ENCODE measurements at regions not wholly inside any gene's neighbourhood (a gene's known extent, or its start where the extent isn't known, plus 50 kb on each side); places are given as distances from the start of the nearest gene placed in this dataset.
"Not testable (repeated sequence)": the region's sequence is repeated elsewhere in the genome, so short reads cannot be mapped to it uniquely, and the experiment has no call there.

DNA sequence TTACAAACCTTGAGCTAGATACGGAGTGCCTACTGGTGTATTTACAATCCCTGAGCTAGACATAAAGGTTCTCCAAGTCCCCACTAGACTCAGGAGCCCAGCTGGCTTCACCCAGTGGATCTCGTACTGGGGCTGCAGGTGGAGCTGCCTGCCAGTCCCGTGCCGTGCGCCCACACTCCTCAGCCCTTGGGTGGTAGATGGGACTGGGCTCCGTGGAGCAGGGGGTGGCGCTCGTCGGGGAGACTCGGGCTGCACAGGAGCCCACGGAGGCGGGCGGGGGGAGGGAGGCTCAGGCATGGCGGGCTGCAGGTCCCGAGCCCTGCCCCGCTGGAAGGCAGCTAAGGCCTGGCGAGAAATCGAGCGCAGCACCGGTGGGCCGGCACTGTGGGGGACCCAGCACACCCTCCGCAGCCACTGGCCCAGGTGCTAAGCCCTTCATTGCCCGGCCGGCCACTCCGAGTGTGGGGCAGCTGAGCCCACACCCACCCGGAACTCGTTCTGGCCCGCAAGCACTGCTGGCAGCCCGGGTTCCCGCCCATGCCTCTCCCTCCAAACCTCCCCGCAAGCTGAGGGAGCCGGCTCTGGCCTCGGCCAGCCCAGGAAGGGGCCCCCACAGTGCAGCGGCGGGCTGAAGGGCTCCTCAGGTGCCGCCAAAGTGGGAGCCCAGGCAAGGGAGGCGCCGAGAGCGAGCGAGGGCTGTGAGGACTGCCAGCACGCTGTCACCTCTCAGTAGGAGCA lies 164.2 kb upstream of the TEX13C start:
- TF ChIP-seq POLR2A (IDR thresholded peaks at IDR 0.05), result not testable (repeated sequence)
- TF ChIP-seq, protein P1, sequence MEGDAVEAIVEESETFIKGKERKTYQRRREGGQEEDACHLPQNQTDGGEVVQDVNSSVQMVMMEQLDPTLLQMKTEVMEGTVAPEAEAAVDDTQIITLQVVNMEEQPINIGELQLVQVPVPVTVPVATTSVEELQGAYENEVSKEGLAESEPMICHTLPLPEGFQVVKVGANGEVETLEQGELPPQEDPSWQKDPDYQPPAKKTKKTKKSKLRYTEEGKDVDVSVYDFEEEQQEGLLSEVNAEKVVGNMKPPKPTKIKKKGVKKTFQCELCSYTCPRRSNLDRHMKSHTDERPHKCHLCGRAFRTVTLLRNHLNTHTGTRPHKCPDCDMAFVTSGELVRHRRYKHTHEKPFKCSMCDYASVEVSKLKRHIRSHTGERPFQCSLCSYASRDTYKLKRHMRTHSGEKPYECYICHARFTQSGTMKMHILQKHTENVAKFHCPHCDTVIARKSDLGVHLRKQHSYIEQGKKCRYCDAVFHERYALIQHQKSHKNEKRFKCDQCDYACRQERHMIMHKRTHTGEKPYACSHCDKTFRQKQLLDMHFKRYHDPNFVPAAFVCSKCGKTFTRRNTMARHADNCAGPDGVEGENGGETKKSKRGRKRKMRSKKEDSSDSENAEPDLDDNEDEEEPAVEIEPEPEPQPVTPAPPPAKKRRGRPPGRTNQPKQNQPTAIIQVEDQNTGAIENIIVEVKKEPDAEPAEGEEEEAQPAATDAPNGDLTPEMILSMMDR (IDR thresholded peaks at IDR 0.05), result not testable (repeated sequence)

Data from esophagus squamous epithelium (tissue), 4 donors.